Mucosa of rectum (tissue), 2 donors: ENCODE measurements at regions not wholly inside any gene's neighbourhood (a gene's known extent, or its start where the extent isn't known, plus 50 kb on each side); places are given as distances from the start of the nearest gene placed in this dataset.

Experiments
- H3K27ac ChIP-seq, 2 donors: one replicate each; pipeline ENCODE4 v1.7.0; 2013; ENCODE audit warnings: inconsistent platforms in 2 of 2, low read depth in 2 of 2, low read length in 2 of 2
- H3K27me3 ChIP-seq, 2 donors: one replicate each; pipeline ENCODE4 v1.7.0; 2013; ENCODE audit warnings: low read length in 2 of 2; ENCODE audit not compliant: control insufficient read depth in 2 of 2, insufficient read depth in 2 of 2
- H3K36me3 ChIP-seq, 2 donors: one replicate each; pipeline ENCODE4 v1.7.0; 2013; ENCODE audit warnings: low read length in 2 of 2; ENCODE audit not compliant: control insufficient read depth in 2 of 2, insufficient read depth in 2 of 2
- H3K4me1 ChIP-seq, 2 donors: one replicate each; pipeline ENCODE4 v1.7.0; 2013; ENCODE audit warnings: low read length in 2 of 2, mild to moderate bottlenecking in 1 of 2; ENCODE audit not compliant: control insufficient read depth in 2 of 2, insufficient read depth in 2 of 2
- H3K4me3 ChIP-seq, 2 donors: one replicate each; pipeline ENCODE4 v1.7.0; 2013; ENCODE audit warnings: low read length in 2 of 2
- H3K9ac ChIP-seq, 2 donors: one replicate each; pipeline ENCODE4 v1.7.0; 2013; ENCODE audit warnings: low read length in 2 of 2, low read depth in 1 of 2, mild to moderate bottlenecking in 1 of 2
- H3K9me3 ChIP-seq, 2 donors: one replicate each; pipeline ENCODE4 v1.7.0; 2013; ENCODE audit warnings: low read length in 2 of 2; ENCODE audit not compliant: control insufficient read depth in 2 of 2
- donor health status: healthy.
- donor health status: Normal muscosa, but diverticular disease.

DNA sequence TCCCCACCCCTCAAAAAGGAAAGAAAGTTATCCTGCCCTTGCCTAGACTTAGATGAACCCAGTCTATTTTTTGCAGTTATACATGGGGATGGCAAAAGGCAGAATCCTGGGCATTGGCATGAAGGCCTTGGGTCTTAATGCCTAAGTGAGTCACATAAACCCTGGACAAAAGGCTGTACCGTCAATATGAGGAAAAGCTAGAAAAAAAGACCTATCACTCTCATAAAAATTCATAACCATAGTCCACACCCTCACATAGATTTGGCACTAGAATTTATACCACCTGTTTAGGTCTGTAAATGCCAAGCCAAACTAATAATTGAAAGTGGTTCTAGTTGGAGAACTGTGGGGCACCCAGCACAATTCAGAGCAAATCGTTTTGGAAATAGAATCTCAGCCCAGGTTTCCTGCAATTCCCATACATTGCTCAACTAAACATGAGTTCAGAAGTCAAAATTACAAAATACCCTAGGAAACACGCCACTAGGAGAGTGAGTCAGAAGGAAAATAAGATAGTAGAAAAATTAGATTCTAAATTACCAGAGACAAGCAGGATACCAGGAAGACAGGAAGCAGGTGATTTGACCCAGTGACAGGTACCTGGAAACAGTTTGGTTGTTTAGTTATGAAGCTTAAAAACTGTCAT lies 70.4 kb upstream of the FUCA2 start:
- Histone ChIP-seq H3K4me1 (peaks cover 0 to 8% of the 10 kb centered on the region in 2 donors), H3K36me3 (no peaks in the 10 kb centered on the region), H3K9ac (no peak overlapping the region), H3K9me3 (no peaks in the 10 kb centered on the region), H3K27ac (peak overlapping the region in 1 of 2 donors; percentile 51), H3K4me3 (no peak overlapping the region), H3K27me3 (no peaks in the 10 kb centered on the region)

DNA sequence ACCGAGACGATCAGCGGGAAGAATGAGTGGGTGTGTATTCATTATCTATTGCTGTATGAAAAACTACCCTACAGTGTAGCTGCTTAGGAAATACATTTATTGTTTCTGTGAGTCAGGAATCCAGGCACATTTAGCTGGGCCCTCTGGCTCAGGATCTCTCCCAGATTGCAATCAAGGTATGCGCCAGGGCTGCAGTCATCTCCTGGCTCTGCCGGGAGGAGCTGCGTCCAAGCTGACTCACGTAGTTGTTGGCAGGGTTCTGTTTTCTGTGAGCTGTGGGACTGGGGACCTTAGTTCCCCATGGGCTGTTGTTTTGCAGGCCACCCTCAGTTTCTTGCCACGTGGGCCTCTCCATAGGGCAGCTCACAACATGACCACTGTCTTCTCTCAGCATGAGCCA lies 68.2 kb upstream of the FUCA2 start:
- no peak overlapping the region for H3K4me3 ChIP-seq
- H3K27me3 ChIP-seq, result no peaks in the 10 kb centered on the region
- H3K36me3 ChIP-seq, result no peaks in the 10 kb centered on the region
- no peak overlapping the region for H3K27ac ChIP-seq
- peaks cover 0 to 8% of the 10 kb centered on the region in 2 donors for H3K4me1 ChIP-seq
- no peaks in the 10 kb centered on the region for H3K9me3 ChIP-seq
- no peak overlapping the region for H3K9ac ChIP-seq

DNA sequence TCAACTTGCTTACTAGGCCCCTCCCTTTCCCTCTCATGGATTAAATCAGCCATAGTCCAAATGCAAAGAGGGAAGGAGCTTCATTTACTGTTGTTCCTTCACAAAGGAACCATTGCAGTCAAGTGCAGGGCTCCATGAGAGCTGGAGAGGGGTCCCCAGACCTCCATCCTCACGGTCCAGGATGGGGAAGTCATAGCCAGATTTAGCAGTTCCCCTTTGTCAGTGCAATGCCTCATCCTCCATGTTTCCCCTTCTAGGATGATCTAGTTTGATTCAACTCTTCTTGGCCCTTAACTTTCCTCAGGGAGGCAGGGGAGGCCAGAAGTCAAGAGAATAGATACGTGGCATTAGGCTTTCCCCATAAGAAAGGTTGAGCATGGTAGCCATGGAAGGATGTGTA lies 66.5 kb upstream of the FUCA2 start:
- H3K9me3 ChIP-seq, result no peaks in the 10 kb centered on the region
- no peak overlapping the region for H3K4me3 ChIP-seq
- H3K9ac ChIP-seq, result no peak overlapping the region
- H3K27me3 ChIP-seq, result no peaks in the 10 kb centered on the region
- peaks cover 0 to 8% of the 10 kb centered on the region in 2 donors for H3K4me1 ChIP-seq
- no peaks in the 10 kb centered on the region for H3K36me3 ChIP-seq
- H3K27ac ChIP-seq, result no peak overlapping the region

DNA sequence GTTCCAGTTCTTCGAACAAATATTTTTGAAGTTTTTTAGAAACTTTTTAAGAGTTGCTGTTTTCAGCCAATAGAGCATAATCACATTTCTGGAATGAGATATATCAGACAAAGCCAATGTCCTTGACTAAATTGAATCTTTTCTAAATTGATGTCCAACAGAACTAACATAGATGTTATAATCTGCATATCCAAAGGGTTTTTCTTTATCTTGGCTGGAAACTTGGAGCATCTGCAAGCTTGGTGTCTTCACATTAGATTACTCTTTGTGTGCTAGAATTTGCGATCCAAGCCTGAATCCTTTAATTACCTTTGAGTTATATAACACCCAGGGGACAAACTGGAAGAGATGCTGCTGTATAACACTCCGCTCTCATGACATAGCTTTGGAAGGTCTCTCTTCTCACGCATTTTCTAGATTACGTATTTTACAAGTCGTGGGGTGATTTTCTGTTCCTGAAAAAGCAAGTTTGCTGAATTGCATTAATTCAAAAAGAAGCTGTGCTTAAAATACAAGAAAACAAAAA lies 64.4 kb upstream of the FUCA2 start:
- Histone ChIP-seq H3K27me3 (no peaks in the 10 kb centered on the region), H3K27ac (no peak overlapping the region), H3K36me3 (no peaks in the 10 kb centered on the region), H3K9ac (no peak overlapping the region), H3K9me3 (no peaks in the 10 kb centered on the region), H3K4me3 (no peak overlapping the region), H3K4me1 (no peaks in the 10 kb centered on the region)

GRCh38 chr6:143575440-143575839 lies 63.9 kb upstream of the FUCA2 start:
- Histone ChIP-seq H3K4me3 (no peak overlapping the region), H3K9me3 (no peaks in the 10 kb centered on the region), H3K9ac (no peak overlapping the region), H3K27me3 (no peaks in the 10 kb centered on the region), H3K36me3 (no peaks in the 10 kb centered on the region), H3K4me1 (no peaks in the 10 kb centered on the region), H3K27ac (no peak overlapping the region)

- H3K9ac ChIP-seq, result no peak overlapping the region
- no peaks in the 10 kb centered on the region for H3K4me1 ChIP-seq
- H3K4me3 ChIP-seq, result no peak overlapping the region
- no peaks in the 10 kb centered on the region for H3K9me3 ChIP-seq
- no peak overlapping the region for H3K27ac ChIP-seq
- H3K36me3 ChIP-seq, result no peaks in the 10 kb centered on the region
- H3K27me3 ChIP-seq, result no peaks in the 10 kb centered on the region
Measured at GRCh38 chr6:143570147-143570853, 58.8 kb upstream of the FUCA2 start.

GRCh38 chr6:143569040-143569439 lies 57.5 kb upstream of the FUCA2 start:
- H3K27ac ChIP-seq, result no peak overlapping the region
- no peaks in the 10 kb centered on the region for H3K36me3 ChIP-seq
- no peaks in the 10 kb centered on the region for H3K27me3 ChIP-seq

GRCh38 chr6:143564484-143565017 lies 53.0 kb upstream of the FUCA2 start:
- no peaks in the 10 kb centered on the region for H3K4me1 ChIP-seq
- no peak overlapping the region for H3K27ac ChIP-seq
- H3K9ac ChIP-seq, result no peak overlapping the region
- no peak overlapping the region for H3K4me3 ChIP-seq
- H3K36me3 ChIP-seq, result no peaks in the 10 kb centered on the region
- no peaks in the 10 kb centered on the region for H3K27me3 ChIP-seq
- H3K9me3 ChIP-seq, result no peaks in the 10 kb centered on the region

More at GRCh38 chr6:143569040-143569439, 57.5 kb upstream of the FUCA2 start:
- no peak overlapping the region for H3K9ac ChIP-seq
- H3K9me3 ChIP-seq, result no peaks in the 10 kb centered on the region
- no peaks in the 10 kb centered on the region for H3K4me1 ChIP-seq
- H3K4me3 ChIP-seq, result no peak overlapping the region

GRCh38 chr6:143562143-143562542 lies 50.6 kb upstream of the FUCA2 start:
- no peaks in the 10 kb centered on the region for H3K36me3 ChIP-seq
- H3K9ac ChIP-seq, result no peak overlapping the region
- H3K4me1 ChIP-seq, result no peaks in the 10 kb centered on the region
- no peaks in the 10 kb centered on the region for H3K27me3 ChIP-seq
- no peaks in the 10 kb centered on the region for H3K9me3 ChIP-seq
- no peak overlapping the region for H3K27ac ChIP-seq
- H3K4me3 ChIP-seq, result no peak overlapping the region
